SU-DHL-6 (cell line): ENCODE measurements at regions not wholly inside any gene's neighbourhood (a gene's known extent, or its start where the extent isn't known, plus 50 kb on each side); places are given as distances from the start of the nearest gene placed in this dataset.
"Not testable (repeated sequence)": the region's sequence is repeated elsewhere in the genome, so short reads cannot be mapped to it uniquely, and the experiment has no call there.

Source experiments
- EZH2phosphoT487 ChIP-seq: fragments of 200-600 bp; sonication (generic), shearing (Covaris generic); conservative IDR thresholded peaks from 2 replicates; pipeline ENCODE4 v1.6.1; 2018; ENCODE audit warnings: mild to moderate bottlenecking, antibody characterized with exemption, low read length, moderate library complexity, mixed read lengths
- TF ChIP-seq, protein P1 (sequence below): fragments of 200-600 bp; sonication (generic); IDR thresholded peaks from one replicate; pipeline ENCODE4 v1.5.1; 2017; ENCODE audit warnings: antibody characterized with exemption, mild to moderate bottlenecking, low read length, moderate library complexity; ENCODE audit not compliant: insufficient read depth, poor library complexity, severe bottlenecking

DNA sequence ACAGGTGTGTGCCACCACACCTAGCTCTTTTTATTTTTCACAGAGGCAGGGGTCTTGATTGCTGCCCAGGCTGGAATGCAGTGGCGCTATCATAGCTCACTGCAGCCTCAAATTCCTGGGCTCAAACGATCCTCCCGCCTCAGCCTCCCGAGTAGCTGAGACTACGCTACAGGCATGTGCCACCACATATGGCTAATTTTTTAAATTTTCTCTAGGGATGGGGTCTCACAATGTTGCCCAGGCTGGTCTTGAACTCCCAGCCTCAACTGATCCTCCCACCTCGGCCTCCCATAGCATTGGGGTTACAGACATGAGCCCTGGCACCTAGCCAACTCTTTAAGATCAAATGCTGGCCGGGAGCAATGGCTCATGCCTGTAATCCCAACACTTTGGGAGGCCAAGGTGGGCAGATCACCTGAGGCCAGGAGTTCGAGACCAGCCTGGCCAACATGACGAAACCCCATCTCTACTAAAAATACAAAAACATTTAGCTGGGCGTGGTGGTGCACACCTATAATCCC lies 50.6 kb upstream of the MYL10 start:
- TF ChIP-seq, protein P1, sequence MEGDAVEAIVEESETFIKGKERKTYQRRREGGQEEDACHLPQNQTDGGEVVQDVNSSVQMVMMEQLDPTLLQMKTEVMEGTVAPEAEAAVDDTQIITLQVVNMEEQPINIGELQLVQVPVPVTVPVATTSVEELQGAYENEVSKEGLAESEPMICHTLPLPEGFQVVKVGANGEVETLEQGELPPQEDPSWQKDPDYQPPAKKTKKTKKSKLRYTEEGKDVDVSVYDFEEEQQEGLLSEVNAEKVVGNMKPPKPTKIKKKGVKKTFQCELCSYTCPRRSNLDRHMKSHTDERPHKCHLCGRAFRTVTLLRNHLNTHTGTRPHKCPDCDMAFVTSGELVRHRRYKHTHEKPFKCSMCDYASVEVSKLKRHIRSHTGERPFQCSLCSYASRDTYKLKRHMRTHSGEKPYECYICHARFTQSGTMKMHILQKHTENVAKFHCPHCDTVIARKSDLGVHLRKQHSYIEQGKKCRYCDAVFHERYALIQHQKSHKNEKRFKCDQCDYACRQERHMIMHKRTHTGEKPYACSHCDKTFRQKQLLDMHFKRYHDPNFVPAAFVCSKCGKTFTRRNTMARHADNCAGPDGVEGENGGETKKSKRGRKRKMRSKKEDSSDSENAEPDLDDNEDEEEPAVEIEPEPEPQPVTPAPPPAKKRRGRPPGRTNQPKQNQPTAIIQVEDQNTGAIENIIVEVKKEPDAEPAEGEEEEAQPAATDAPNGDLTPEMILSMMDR, result not testable (repeated sequence)
- TF ChIP-seq EZH2phosphoT487, result not testable (repeated sequence)
